ENCODE measurements at regions not wholly inside any gene's neighbourhood (a gene's known extent, or its start where the extent isn't known, plus 50 kb on each side); places are given as distances from the start of the nearest gene placed in this dataset.

DNA sequence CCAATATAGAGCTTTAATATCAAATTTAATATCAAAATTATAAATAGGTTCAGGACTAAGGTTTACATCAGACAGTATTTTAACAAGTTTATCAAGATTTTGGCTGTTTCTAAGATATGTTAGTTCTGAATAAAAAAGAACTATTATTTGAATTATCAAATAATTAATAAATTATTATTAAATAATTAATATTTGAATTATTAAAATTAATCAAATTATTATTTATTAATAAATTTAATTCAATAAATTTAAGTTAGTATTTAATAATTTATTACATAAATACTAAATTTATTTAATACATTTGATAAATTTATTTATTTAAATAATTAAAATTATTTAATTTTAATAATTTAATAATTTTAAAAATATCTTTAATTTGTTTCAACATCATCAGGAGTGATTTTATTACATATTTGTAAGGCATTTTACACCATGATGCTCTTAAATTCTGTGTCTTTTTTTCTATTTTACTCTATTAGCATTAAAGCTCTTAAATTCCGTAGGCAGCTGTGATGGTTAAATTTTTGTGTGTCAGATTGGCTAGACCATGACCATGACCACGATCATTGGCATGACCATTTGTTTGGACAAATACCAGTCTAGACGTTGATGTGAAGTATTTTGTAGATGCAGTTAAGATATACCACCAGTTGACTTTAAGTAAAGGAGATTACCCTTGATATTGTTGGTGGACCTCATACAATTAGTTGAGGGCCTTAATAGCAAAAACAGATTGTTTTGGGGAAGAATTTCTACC, 82.6 kb downstream of the BBS10 start:
- H3K9me3 ChIP-seq (ENCODE audit: control insufficient read depth, low read length), result no peaks in the 10 kb centered on the region
- H3K36me3 ChIP-seq (ENCODE audit: control insufficient read depth, insufficient read depth, low read length), result no peaks in the 10 kb centered on the region
- no peak overlapping the region for H3K27ac ChIP-seq
- no peaks in the 10 kb centered on the region for H3K79me2 ChIP-seq
- H3K27me3 ChIP-seq (ENCODE audit: control insufficient read depth, insufficient read depth, low read length), result no peaks in the 10 kb centered on the region
- H3K4me1 ChIP-seq, result no peaks in the 10 kb centered on the region
- H3K4me2 ChIP-seq (ENCODE audit: low read length), result no peak overlapping the region
- no peak overlapping the region for H2AFZ ChIP-seq
- H3K9ac ChIP-seq, result no peak overlapping the region
- TF ChIP-seq, protein P1, sequence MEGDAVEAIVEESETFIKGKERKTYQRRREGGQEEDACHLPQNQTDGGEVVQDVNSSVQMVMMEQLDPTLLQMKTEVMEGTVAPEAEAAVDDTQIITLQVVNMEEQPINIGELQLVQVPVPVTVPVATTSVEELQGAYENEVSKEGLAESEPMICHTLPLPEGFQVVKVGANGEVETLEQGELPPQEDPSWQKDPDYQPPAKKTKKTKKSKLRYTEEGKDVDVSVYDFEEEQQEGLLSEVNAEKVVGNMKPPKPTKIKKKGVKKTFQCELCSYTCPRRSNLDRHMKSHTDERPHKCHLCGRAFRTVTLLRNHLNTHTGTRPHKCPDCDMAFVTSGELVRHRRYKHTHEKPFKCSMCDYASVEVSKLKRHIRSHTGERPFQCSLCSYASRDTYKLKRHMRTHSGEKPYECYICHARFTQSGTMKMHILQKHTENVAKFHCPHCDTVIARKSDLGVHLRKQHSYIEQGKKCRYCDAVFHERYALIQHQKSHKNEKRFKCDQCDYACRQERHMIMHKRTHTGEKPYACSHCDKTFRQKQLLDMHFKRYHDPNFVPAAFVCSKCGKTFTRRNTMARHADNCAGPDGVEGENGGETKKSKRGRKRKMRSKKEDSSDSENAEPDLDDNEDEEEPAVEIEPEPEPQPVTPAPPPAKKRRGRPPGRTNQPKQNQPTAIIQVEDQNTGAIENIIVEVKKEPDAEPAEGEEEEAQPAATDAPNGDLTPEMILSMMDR (IDR thresholded peaks at IDR 0.05), result no peak
- H3K4me3 ChIP-seq (ENCODE audit: low read depth, low read length), result no peak overlapping the region

DNA sequence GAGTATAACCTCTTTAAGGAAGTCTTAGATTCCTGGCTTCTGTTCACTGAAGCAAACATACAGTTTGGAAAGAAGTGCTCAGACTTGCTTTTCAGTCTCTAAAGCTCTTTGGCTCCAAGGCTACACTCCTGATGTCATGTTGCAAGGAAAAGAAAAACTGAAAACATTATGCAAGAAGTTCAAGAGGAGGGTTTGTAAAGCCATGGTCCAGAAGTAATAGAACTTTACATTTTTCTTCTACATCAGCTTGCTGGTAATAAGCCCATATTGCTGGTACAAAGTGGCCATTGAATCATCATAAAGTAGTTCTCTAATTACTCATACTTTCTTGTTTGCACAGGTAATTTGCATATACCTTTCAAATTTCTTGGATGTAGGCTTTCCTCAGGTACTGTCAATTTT, 83.6 kb downstream of the BBS10 start:
- Histone ChIP-seq H3K27me3 (ENCODE audit: control insufficient read depth, insufficient read depth, low read length) (no peaks in the 10 kb centered on the region), H3K79me2 (no peaks in the 10 kb centered on the region), H3K4me3 (ENCODE audit: low read depth, low read length) (no peak overlapping the region), H3K36me3 (ENCODE audit: control insufficient read depth, insufficient read depth, low read length) (no peaks in the 10 kb centered on the region), H3K9ac (no peak overlapping the region), H3K4me1 (no peaks in the 10 kb centered on the region), H3K27ac (no peak overlapping the region), H3K9me3 (ENCODE audit: control insufficient read depth, low read length) (no peaks in the 10 kb centered on the region), H3K4me2 (ENCODE audit: low read length) (no peak overlapping the region), H2AFZ (no peak overlapping the region)
- TF ChIP-seq, protein P1 (IDR thresholded peaks at IDR 0.05), result no peak

DNA sequence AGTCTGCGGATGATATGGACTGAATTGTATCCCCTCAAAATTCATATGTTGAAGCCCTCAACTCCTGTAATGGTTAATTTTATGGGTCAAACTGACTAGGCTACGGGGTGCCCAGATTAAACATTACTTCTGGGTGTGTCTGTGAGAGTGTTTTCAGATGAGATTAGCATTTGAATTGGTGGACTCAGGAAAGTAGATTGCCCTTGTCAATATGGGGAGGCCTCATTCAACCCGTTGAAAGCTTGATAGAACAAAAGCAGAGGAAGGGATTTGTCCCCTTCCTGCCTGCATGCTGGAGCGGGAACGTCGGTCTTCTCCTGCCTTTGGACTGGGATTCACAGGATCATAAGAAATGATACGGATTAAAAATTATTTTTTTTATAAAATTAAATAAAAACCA, 84.5 kb downstream of the BBS10 start:
- no peaks in the 10 kb centered on the region for H3K4me1 ChIP-seq

DNA sequence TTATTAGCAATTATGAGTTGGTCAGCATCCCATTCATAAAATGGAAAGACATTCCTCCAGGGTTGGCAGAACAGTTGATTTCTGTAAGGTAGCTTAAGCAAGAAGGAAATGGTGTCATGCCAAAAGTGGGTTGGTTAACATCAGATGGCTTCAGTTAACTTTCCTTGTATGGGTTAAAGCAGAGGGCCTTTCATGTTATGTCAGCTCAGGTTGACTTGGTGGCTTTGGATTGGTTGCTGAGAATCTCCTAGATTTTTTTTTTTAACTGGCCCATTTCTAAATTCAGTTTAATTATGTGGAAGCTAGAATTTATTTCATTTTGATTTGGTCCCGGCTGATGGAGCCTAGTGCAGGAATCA, 87.8 kb downstream of the BBS10 start:
- no peak overlapping the region for H3K4me2 ChIP-seq (ENCODE audit: low read length)
- no peak overlapping the region for H3K9ac ChIP-seq
- no peaks in the 10 kb centered on the region for H3K36me3 ChIP-seq (ENCODE audit: control insufficient read depth, insufficient read depth, low read length)
- no peak overlapping the region for H2AFZ ChIP-seq
- no peak overlapping the region for H3K27ac ChIP-seq
- no peak overlapping the region for H3K4me3 ChIP-seq (ENCODE audit: low read depth, low read length)
- no peaks in the 10 kb centered on the region for H3K27me3 ChIP-seq (ENCODE audit: control insufficient read depth, insufficient read depth, low read length)
- no peaks in the 10 kb centered on the region for H3K4me1 ChIP-seq
- TF ChIP-seq, protein P1 (IDR thresholded peaks at IDR 0.05), result no peak
- no peaks in the 10 kb centered on the region for H3K9me3 ChIP-seq (ENCODE audit: control insufficient read depth, low read length)
- no peaks in the 10 kb centered on the region for H3K79me2 ChIP-seq

More for the DNA sequence above, 84.5 kb downstream of the BBS10 start:
- Histone ChIP-seq H3K9me3 (ENCODE audit: control insufficient read depth, low read length) (no peaks in the 10 kb centered on the region), H3K36me3 (ENCODE audit: control insufficient read depth, insufficient read depth, low read length) (no peaks in the 10 kb centered on the region), H3K79me2 (no peaks in the 10 kb centered on the region), H3K9ac (no peak overlapping the region), H2AFZ (no peak overlapping the region), H3K4me2 (ENCODE audit: low read length) (no peak overlapping the region), H3K27ac (no peak overlapping the region), H3K4me3 (ENCODE audit: low read depth, low read length) (no peak overlapping the region), H3K27me3 (ENCODE audit: control insufficient read depth, insufficient read depth, low read length) (no peaks in the 10 kb centered on the region)
- TF ChIP-seq, protein P1 (IDR thresholded peaks at IDR 0.05), result no peak

All from parathyroid adenoma (tissue), 2 donors.